ENCODE measurements at regions not wholly inside any gene's neighbourhood (a gene's known extent, or its start where the extent isn't known, plus 50 kb on each side); places are given as distances from the start of the nearest gene placed in this dataset.

GRCh38 chr14:38862366-38862765 lies 240.7 kb downstream of the SEC23A start:
- intact Hi-C loops (cut with micrococcal nuclease; ENCODE audit: unreplicated experiment) = no loop called here
- H3K9me3 Mint-ChIP-seq (ENCODE audit: unreplicated experiment) = no peaks in the 10 kb centered on the region
- POLR2A ChIA-PET = no interaction called here

GRCh38 chr14:38860530-38860929 lies 242.5 kb downstream of the SEC23A start:
- no TSS peak for BruUV-seq (replicated peaks)
- no peak overlapping the region for H3K4me3 ChIP-seq (ENCODE audit: low read depth, low read length)
- H3K9me3 ChIP-seq = no peaks in the 10 kb centered on the region
- H3K36me3 ChIP-seq (ENCODE audit: control insufficient read depth, insufficient read depth, low read length) = no peaks in the 10 kb centered on the region
- no peak for DNase-seq
- intact Hi-C loops (cut with micrococcal nuclease; ENCODE audit: unreplicated experiment) = no loop called here
- H3K4me1 ChIP-seq = no peaks in the 10 kb centered on the region
- Mint-ChIP-seq H3K4me1 (ENCODE audit: low read depth, unreplicated experiment) (no peaks in the 10 kb centered on the region), H3K9me3 (ENCODE audit: unreplicated experiment) (no peaks in the 10 kb centered on the region), H3K4me3 (ENCODE audit: unreplicated experiment) (no peak overlapping the region), H3K36me3 (ENCODE audit: insufficient read depth, unreplicated experiment) (no peaks in the 10 kb centered on the region), H3K27me3 (ENCODE audit: insufficient read depth, unreplicated experiment) (peaks cover 9% of the 10 kb centered on the region), H3K27ac (ENCODE audit: unreplicated experiment) (no peak overlapping the region)
- ChIA-PET CTCF (no interaction called here), POLR2A (no interaction called here)
- TF ChIP-seq CTCF (IDR thresholded peaks at IDR 0.05; ENCODE audit: insufficient read depth in 1 of 2, low read depth in 1 of 2, low read length in 1 of 2, severe bottlenecking in 1 of 2, unreplicated experiment in 1 of 2) = no peak
- no peaks in the 10 kb centered on the region for H3K27me3 ChIP-seq (replicated peaks; ENCODE audit: control insufficient read depth, insufficient read depth, low read length)

More at GRCh38 chr14:38862366-38862765, 240.7 kb downstream of the SEC23A start:
- Histone ChIP-seq H3K36me3 (ENCODE audit: control insufficient read depth, insufficient read depth, low read length) (no peaks in the 10 kb centered on the region), H3K9me3 (no peaks in the 10 kb centered on the region), H3K27me3 (replicated peaks; ENCODE audit: control insufficient read depth, insufficient read depth, low read length) (no peaks in the 10 kb centered on the region), H3K4me1 (no peaks in the 10 kb centered on the region), H3K4me3 (ENCODE audit: low read depth, low read length) (no peak overlapping the region)
- CTCF ChIA-PET = no interaction called here
- TF ChIP-seq CTCF (IDR thresholded peaks at IDR 0.05; ENCODE audit: insufficient read depth in 1 of 2, low read depth in 1 of 2, low read length in 1 of 2, severe bottlenecking in 1 of 2, unreplicated experiment in 1 of 2) = no peak
- no TSS peak for BruUV-seq (replicated peaks)
- Mint-ChIP-seq H3K27me3 (ENCODE audit: insufficient read depth, unreplicated experiment) (peaks cover 9% of the 10 kb centered on the region), H3K4me3 (ENCODE audit: unreplicated experiment) (no peak overlapping the region), H3K27ac (ENCODE audit: unreplicated experiment) (no peak overlapping the region), H3K36me3 (ENCODE audit: insufficient read depth, unreplicated experiment) (no peaks in the 10 kb centered on the region), H3K4me1 (ENCODE audit: low read depth, unreplicated experiment) (no peaks in the 10 kb centered on the region)
- no peak for DNase-seq

- intact Hi-C loops (cut with micrococcal nuclease; ENCODE audit: unreplicated experiment) = no loop called here
- Mint-ChIP-seq H3K36me3 (ENCODE audit: insufficient read depth, unreplicated experiment) (no peaks in the 10 kb centered on the region), H3K27ac (ENCODE audit: unreplicated experiment) (no peak overlapping the region), H3K27me3 (ENCODE audit: insufficient read depth, unreplicated experiment) (peaks cover 15% of the 10 kb centered on the region), H3K9me3 (ENCODE audit: unreplicated experiment) (no peaks in the 10 kb centered on the region), H3K4me1 (ENCODE audit: low read depth, unreplicated experiment) (no peaks in the 10 kb centered on the region), H3K4me3 (ENCODE audit: unreplicated experiment) (no peak overlapping the region)
- ChIA-PET POLR2A (no interaction called here), CTCF (no interaction called here)
- no peaks in the 10 kb centered on the region for H3K36me3 ChIP-seq (ENCODE audit: control insufficient read depth, insufficient read depth, low read length)
- H3K4me3 ChIP-seq (ENCODE audit: low read depth, low read length) = no peak overlapping the region
- no peak for TF ChIP-seq CTCF (IDR thresholded peaks at IDR 0.05; ENCODE audit: insufficient read depth in 1 of 2, low read depth in 1 of 2, low read length in 1 of 2, severe bottlenecking in 1 of 2, unreplicated experiment in 1 of 2)
- no peaks in the 10 kb centered on the region for H3K27me3 ChIP-seq (replicated peaks; ENCODE audit: control insufficient read depth, insufficient read depth, low read length)
- no peaks in the 10 kb centered on the region for H3K4me1 ChIP-seq
- no peaks in the 10 kb centered on the region for H3K9me3 ChIP-seq
- BruUV-seq (replicated peaks) = no TSS peak
- DNase-seq = no peak
Measured at GRCh38 chr14:38856798-38857197, 246.2 kb downstream of the SEC23A start.

Measured in Caco-2 (cell line).